ENCODE measurements at regions not wholly inside any gene's neighbourhood (a gene's known extent, or its start where the extent isn't known, plus 50 kb on each side); places are given as distances from the start of the nearest gene placed in this dataset.
A peak's percentile ranks its signal among the peaks of the same experiment; 100 is the strongest.

DNA sequence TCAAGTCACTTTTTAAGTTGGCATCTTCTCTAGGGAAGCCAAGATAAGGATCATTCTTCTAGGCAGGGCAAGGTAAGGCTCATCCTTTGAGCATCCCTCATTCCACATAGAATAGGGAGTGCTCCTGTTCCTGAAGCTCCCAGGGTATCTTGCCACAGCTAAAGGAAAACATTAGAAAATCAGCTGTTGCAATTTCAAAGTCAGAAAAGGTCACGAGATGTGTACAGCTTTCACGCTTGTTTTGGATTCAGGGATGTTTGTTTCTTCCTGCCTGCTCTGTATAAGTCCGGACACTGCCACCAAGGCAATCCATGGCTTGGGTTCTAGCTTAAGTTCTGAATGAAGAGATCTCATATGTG, 153.2 kb downstream of the SH3BGRL2 start:
- H3K27me3 ChIP-seq (ENCODE audit: control insufficient read depth in 4 of 4, insufficient read depth in 4 of 4, low read length in 3 of 4): no peaks in the 10 kb centered on the region
- 32% methylated on average over 3 of the region's 3 CpGs for WGBS
- no peak for DNase-seq (ENCODE audit: low spot score)
- no peaks in the 10 kb centered on the region for H3K36me3 ChIP-seq (ENCODE audit: control insufficient read depth in 4 of 4, insufficient read depth in 3 of 4, low read depth in 1 of 4, low read length in 3 of 4)
- TF ChIP-seq HNF4A (conservative IDR thresholded peaks at IDR 0.05) (no peak), MAX (IDR thresholded peaks at IDR 0.05) (peak; percentile 13)
- no peak overlapping the region for H3K9ac ChIP-seq (ENCODE audit: low read depth in 1 of 2, low read length in 2 of 2)
- H3K9me3 ChIP-seq (ENCODE audit: control insufficient read depth in 4 of 4, low read length in 3 of 4): no peaks in the 10 kb centered on the region
- H3K27ac ChIP-seq (ENCODE audit: low read depth in 1 of 2, low read length in 2 of 2): no peak overlapping the region
- H3K4me1 ChIP-seq (ENCODE audit: control insufficient read depth in 4 of 4, insufficient read depth in 4 of 4, low read length in 3 of 4): peaks cover 0 to 6% (median 0%) of the 10 kb centered on the region in 4 donors
- H3K4me3 ChIP-seq (ENCODE audit: low read depth in 1 of 3, low read length in 3 of 3): no peak overlapping the region

GRCh38 chr6:79783670-79784394, 152.7 kb downstream of the SH3BGRL2 start:
- Histone ChIP-seq H3K9me3 (ENCODE audit: control insufficient read depth in 4 of 4, low read length in 3 of 4) (no peaks in the 10 kb centered on the region), H3K9ac (ENCODE audit: low read depth in 1 of 2, low read length in 2 of 2) (no peak overlapping the region), H3K4me1 (ENCODE audit: control insufficient read depth in 4 of 4, insufficient read depth in 4 of 4, low read length in 3 of 4) (peaks cover 0 to 6% (median 0%) of the 10 kb centered on the region in 4 donors), H3K27me3 (ENCODE audit: control insufficient read depth in 4 of 4, insufficient read depth in 4 of 4, low read length in 3 of 4) (no peaks in the 10 kb centered on the region), H3K27ac (ENCODE audit: low read depth in 1 of 2, low read length in 2 of 2) (no peak overlapping the region), H3K4me3 (ENCODE audit: low read depth in 1 of 3, low read length in 3 of 3) (no peak overlapping the region), H3K36me3 (ENCODE audit: control insufficient read depth in 4 of 4, insufficient read depth in 3 of 4, low read depth in 1 of 4, low read length in 3 of 4) (no peaks in the 10 kb centered on the region)
- TF ChIP-seq REST (IDR thresholded peaks at IDR 0.05) (no peak), RXRA (IDR thresholded peaks at IDR 0.05) (no peak), JUND (IDR thresholded peaks at IDR 0.05) (no peak), MAX (IDR thresholded peaks at IDR 0.05) (no peak), SP1 (IDR thresholded peaks at IDR 0.05) (no peak), GABPA (IDR thresholded peaks at IDR 0.05 in 1 of 2, conservative IDR thresholded peaks at IDR 0.05 in 1 of 2) (no peak), YY1 (IDR thresholded peaks at IDR 0.05) (no peak), ATF3 (IDR thresholded peaks at IDR 0.05) (no peak), FOXA1 (IDR thresholded peaks at IDR 0.05) (no peak), EGR1 (IDR thresholded peaks at IDR 0.05; ENCODE audit: low read depth in 2 of 2) (no peak), TAF1 (conservative IDR thresholded peaks at IDR 0.05) (no peak), FOXA2 (IDR thresholded peaks at IDR 0.05) (no peak), HNF4A (conservative IDR thresholded peaks at IDR 0.05) (no peak), HNF4G (IDR thresholded peaks at IDR 0.05) (no peak), NR2F2 (IDR thresholded peaks at IDR 0.05) (no peak), RAD21 (IDR thresholded peaks at IDR 0.05) (no peak), ZBTB33 (IDR thresholded peaks at IDR 0.05) (no peak)
- TF ChIP-seq, protein P1, sequence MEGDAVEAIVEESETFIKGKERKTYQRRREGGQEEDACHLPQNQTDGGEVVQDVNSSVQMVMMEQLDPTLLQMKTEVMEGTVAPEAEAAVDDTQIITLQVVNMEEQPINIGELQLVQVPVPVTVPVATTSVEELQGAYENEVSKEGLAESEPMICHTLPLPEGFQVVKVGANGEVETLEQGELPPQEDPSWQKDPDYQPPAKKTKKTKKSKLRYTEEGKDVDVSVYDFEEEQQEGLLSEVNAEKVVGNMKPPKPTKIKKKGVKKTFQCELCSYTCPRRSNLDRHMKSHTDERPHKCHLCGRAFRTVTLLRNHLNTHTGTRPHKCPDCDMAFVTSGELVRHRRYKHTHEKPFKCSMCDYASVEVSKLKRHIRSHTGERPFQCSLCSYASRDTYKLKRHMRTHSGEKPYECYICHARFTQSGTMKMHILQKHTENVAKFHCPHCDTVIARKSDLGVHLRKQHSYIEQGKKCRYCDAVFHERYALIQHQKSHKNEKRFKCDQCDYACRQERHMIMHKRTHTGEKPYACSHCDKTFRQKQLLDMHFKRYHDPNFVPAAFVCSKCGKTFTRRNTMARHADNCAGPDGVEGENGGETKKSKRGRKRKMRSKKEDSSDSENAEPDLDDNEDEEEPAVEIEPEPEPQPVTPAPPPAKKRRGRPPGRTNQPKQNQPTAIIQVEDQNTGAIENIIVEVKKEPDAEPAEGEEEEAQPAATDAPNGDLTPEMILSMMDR (IDR thresholded peaks at IDR 0.05; ENCODE audit: low read depth, low read length, missing input control): no peak
- no peak for DNase-seq (ENCODE audit: low spot score)
- WGBS: 60% methylated on average over 4 of the region's 4 CpGs
